ENCODE measurements at regions not wholly inside any gene's neighbourhood (a gene's known extent, or its start where the extent isn't known, plus 50 kb on each side); places are given as distances from the start of the nearest gene placed in this dataset.
A peak's percentile ranks its signal among the peaks of the same experiment; 100 is the strongest.

DNA sequence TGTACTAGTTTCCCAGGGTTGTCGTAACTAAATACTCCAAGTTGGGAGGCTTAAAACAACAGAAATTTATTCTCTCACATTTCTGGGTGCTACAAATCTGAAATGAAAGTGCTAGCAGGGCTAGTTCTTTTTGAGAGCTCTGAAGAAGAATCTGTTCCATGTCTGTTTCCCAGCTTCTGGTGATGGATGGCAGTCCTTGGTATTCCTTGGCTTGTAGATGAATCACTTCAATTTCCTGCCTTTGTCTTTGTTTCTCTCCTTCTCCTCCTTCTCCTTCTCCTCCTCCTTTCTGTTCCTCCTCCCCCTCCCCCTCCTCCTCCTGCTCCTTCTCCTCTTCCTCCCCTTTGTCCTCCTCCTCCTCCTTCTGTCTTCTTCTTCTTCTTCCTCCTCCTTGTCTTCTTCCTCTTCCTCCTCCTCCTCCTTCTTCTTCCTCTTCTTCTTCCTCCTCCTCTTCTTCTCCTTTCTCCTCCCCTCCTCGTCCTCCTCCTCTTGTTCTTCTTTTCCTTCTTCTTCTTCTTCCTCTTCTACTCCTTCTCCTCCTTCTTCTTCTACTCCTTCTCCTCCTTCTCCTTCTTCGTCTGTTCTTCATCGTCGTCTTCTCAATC lies 104.7 kb upstream of the ANKRD55 start:
- DNase-seq, result no peak

DNA sequence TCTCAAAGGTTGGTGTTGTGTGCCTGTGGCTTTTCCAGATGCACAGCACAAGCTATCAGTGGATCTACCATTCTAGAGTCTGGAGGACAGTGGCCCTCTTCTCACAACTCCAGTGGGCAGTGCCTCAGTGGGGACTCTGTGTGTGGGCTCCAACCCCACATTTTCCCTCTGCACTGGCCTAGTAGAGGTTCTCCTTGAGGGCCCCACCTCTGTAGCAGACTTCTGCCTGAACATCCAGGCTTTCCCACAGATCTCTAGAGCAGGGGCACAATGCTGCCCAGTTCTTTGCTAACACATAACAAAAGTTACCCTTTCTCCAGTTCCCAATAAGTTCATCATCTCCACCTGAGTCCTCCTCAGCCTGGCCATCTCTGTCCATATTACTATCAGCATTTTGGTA lies 102.1 kb upstream of the ANKRD55 start:
- DNase-seq, result no peak

DNA sequence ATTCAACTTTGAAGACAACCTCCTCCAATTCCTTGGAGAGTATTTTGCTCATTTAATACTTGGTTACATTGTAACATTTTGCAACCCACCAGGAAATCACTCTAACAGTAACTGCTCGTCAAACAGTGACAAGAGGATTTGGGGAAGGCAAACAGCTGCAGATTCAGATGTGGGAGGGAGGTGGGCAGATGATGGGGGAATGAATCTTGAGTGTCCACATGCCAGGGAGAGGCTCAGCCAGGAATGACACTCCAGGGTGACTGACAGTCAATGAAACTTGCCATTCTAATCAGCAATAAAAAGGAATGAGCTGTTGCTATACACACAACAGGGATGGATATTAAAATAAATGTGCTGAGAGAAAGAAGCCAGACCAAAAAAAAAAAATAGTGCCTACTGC lies 97.7 kb upstream of the ANKRD55 start:
- no peak for DNase-seq

GRCh38 chr5:56330167-56330566 lies 97.0 kb upstream of the ANKRD55 start:
- DNase-seq, result no peak

GRCh38 chr5:56329652-56330051 lies 96.5 kb upstream of the ANKRD55 start:
- no peak for DNase-seq

GRCh38 chr5:56328753-56329560 lies 95.8 kb upstream of the ANKRD55 start:
- peak; percentile 33 for DNase-seq

DNA sequence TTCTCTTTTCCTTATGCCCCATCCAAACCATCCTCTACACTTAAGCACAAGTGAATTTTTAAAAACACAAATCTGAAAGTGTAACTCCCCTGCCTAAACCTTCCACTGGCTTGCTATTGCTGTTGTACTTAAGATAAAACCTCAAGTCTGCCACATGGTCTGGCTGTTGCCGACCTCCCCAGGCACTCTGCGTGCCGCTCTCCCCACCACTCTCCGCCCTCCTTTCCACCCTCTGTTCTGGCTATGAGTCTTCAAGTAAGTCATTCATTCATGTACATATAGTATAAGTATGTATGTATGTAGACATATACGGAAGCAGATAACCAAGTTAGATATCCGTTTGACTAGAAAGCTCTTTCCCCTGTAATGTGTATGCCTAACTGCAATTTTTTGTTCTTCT lies 94.7 kb upstream of the ANKRD55 start:
- peak; percentile 26 for DNase-seq

- DNase-seq, result no peak
Measured at GRCh38 chr5:56326770-56327169, 93.6 kb upstream of the ANKRD55 start.

DNA sequence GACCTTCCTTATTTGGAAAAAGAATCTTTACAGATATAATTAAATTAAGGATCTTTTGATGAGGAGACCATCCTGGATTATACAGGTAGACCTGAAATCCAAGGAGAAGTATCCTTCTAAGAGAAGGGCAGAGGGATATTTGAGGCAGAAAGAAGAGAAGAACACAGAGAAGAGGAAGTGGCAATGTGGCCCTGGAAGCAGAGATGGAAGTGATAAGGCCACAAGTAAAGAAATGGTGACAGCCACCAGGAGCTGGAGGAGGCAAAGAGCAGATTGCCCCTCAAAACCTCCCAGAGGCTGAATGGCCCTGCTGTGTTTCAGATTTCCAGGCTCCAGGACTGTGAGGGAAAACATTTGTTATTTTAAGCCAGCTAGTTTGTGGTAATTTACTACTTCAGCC lies 93.0 kb upstream of the ANKRD55 start:
- no peak for DNase-seq

- DNase-seq, result no peak
Measured at GRCh38 chr5:56325039-56325438, 91.9 kb upstream of the ANKRD55 start.

DNA sequence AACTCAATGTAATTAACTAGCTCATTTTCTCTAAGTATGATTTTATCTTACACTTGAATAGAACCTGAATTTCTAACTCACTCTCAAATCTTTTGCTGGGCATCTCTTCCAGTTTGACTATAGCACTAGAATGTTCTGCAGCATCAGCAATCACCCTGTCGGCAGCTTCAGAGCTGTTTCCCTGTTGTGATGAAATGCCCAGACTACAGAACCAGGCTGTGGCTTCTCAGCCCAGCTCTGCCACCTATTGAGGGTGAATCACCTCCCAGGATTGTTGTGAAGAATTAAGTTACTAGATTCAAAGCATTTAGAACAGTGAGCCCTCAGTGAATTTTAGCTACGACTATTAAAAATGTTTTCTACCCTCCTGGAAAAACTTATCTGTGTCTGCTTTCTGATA lies 90.4 kb upstream of the ANKRD55 start:
- no peak for DNase-seq

GRCh38 chr5:56322592-56322991 lies 89.5 kb upstream of the ANKRD55 start:
- DNase-seq, result no peak

GRCh38 chr5:56321236-56321881 lies 88.2 kb upstream of the ANKRD55 start:
- no peak for DNase-seq

- DNase-seq, result no peak
Measured at GRCh38 chr5:56320686-56321085, 87.6 kb upstream of the ANKRD55 start.

DNA sequence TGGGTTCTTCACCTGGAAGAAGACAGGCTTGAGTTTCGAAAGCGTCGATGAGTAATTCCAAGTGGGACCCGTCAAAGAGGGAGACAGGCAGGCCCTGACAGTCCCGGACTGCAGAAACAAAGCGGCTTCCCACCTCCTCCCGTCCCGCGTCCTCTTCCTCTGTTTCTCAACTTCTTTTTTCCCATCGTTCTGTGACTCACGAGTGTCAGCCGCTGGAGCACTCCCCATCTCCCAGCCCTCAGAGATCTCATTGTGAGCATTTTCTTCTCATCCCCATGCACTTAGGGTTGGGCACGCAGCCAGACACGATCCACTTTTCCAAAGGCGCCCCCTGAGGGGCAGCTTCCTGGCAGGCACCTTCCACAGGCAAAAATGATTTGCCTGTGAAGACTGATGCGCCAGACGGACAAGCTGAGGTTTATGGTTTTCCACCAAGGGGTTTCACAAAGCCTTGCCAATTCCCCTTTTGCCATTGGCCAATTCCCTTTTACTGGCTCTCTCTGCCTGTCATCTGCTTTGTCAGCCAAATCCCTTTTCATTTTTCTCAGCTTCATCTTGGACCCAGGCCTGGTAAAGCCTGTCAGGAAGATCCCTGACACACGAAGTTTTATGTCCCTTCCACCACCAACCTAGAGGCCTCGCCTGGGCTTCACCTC lies 86.5 kb upstream of the ANKRD55 start:
- DNase-seq, result no peak

GRCh38 chr5:56317923-56318561 lies 84.9 kb upstream of the ANKRD55 start:
- no peak for DNase-seq

DNA sequence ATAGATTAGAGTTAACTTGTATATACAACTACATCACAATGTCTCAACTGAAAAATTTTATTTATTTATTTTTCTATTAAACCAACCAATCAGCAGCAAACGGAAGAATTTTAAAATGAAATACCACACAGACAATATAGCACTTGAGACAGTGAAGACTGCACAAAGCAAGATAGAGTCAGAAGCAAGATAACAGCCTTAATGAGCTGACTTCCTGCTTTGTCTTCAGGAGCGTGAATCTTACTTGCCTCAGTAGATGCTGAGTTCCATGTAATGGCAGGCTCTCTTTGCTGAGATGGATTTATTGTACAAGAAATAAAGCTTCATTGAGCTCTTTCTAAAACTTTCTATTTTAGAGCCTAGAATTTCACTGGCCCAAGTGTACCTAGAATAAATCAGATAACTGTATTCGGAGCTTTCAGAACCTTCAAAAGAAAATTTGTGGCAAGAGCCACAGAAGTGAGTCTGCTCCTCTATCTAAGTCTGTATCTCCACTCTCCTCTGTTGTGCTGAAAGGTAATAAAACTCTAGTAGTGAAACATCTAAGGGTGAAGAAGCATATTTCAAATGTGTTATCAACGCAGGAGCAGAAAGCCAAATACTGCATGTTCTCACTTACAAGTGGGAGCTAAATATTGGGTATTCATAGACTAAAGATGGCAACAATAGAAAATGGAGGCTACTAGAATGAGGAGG lies 83.3 kb upstream of the ANKRD55 start:
- DNase-seq, result no peak

- DNase-seq, result no peak
Measured at GRCh38 chr5:56314529-56314928, 81.4 kb upstream of the ANKRD55 start.

DNA sequence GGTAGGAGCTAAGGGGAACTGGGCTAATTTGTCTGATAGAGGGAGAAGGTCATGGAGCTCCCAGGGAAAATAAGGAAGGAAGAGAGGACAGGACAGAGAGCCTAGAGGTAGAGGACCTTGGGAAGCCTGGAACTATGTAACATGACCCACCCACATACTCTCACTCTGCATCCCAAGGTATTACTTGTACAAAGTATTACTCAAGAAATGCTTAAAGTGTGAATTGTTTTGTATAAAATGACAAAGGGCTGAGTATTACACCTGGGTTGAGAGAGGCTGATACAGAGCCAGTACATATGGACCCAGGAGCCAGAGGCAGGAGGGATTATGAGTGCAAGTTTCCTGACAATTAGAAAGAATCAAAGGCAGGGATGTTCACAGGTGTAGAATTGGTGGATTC lies 80.5 kb upstream of the ANKRD55 start:
- no peak for DNase-seq

GRCh38 chr5:56313004-56313531 lies 79.9 kb upstream of the ANKRD55 start:
- no peak for DNase-seq

DNA sequence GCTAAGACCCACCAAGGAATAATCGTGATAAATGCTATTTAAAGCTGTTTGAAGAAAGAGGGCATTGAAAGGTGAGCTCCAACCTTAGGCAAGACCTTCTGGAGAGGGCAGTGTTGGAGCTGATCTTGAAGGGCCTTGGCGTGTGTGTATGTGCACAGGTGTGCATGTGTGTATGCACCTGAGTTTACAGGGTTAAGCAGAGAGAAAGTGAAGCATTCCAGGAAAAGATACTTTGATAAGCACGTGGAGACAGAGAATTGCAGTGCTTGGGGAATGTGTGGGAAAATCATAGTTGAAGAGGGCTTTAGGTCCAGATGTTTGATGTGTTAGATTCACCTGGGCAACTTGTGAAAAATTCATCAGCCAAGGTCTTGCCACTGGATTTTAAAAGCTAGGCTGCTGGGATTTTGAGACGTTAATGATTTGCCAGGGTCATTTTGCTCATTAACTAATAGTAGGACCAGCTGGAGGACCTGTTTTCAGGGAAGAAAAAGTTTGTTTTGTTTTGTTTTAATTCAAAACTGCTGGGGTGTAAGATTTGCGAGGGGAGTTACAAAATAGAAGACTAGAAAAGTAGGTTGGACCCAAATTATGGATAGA lies 78.3 kb upstream of the ANKRD55 start:
- no peak for DNase-seq

DNA sequence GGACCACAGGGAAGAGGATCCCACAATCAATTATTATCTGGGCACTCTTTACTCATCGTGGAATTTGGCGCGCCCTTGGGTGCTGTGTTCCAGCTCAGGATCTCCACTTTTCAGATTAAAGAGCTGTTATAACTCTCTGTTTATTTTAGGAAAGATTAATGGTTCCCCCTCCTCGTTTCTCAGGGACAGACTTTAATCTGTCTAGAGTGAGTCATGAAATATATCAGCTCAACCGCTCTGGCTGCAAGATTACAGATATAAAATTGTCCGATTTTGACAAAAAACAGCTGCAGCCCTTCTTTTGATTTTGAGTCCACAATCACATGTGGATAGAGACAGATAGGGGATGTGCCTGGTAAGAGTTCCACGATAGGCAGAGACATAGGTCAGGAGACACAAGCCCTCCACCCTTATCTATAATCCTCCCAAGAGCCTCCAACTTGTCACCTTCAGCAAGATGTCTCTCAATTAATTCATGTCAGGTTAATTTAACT lies 77.6 kb upstream of the ANKRD55 start:
- no peak for DNase-seq
